IMR-90 (cell line): ENCODE measurements at regions not wholly inside any gene's neighbourhood (a gene's known extent, or its start where the extent isn't known, plus 50 kb on each side); places are given as distances from the start of the nearest gene placed in this dataset.

Experiments used
- ATAC-seq: fragments of 200-7000 bp; cut with Tn5 transposase; 2 replicates; pipeline ENCODE4 v1.9.1; 2020; ENCODE audit warnings: low read depth, mild to moderate bottlenecking, moderate library complexity
- BruUV-seq: library from RNA; stranded (reverse); fragments of 400-500 nt; replicated peaks from 2 replicates; lab custom pipeline; 2021; lab: Mats Ljungman, UMichigan
- CTCF ChIA-PET: fragments of 300-600 bp; formaldehyde crosslinking; extraction: SDS; loops from one replicate; lab custom pipeline; 2021; ENCODE audit warnings: antibody characterized with exemption; lab: Yijun Ruan, JAX
- POLR2A ChIA-PET: fragments of 300-600 bp; sonication (Branson Sonifier 250); formaldehyde crosslinking; loops from one replicate; lab custom pipeline; 2022; ENCODE audit warnings: antibody characterized with exemption; ENCODE audit not compliant: unreplicated experiment; lab: Charles Lee
- DNase-seq: peaks from one replicate; pipeline ENCODE4 v3.0.0; 2013
- H2AFZ ChIP-seq: replicated peaks from 2 replicates; pipeline ENCODE3; 2013; ENCODE audit warnings: low read length, mild to moderate bottlenecking; ENCODE audit not compliant: poor library complexity
- H2AK5ac ChIP-seq: 2 replicates; pipeline ENCODE4 v1.6.1; 2013; ENCODE audit warnings: low read depth, low read length, inconsistent platforms
- H2AK9ac ChIP-seq: replicated peaks from 2 replicates; pipeline ENCODE3; 2013; ENCODE audit warnings: mild to moderate bottlenecking, low read depth, low read length, moderate library complexity; ENCODE audit not compliant: poor library complexity
- H2BK120ac ChIP-seq: 2 replicates; pipeline ENCODE4 v1.6.1; 2013; ENCODE audit warnings: low read depth, low read length, inconsistent platforms
- H2BK15ac ChIP-seq: 3 replicates; pipeline ENCODE4 v1.6.1; 2013; ENCODE audit warnings: low read depth, low read length, inconsistent platforms
- H2BK20ac ChIP-seq: 2 replicates; pipeline ENCODE4 v1.6.1; 2013; ENCODE audit warnings: low read depth, mild to moderate bottlenecking, inconsistent platforms, low read length, moderate library complexity
- H2BK5ac ChIP-seq: 2 replicates; pipeline ENCODE4 v1.6.1; 2013; ENCODE audit warnings: mild to moderate bottlenecking, low read depth, low read length, inconsistent platforms; ENCODE audit not compliant: poor library complexity, severe bottlenecking
- H3K14ac ChIP-seq: replicated peaks from 2 replicates; pipeline ENCODE4 v1.6.1; 2013; ENCODE audit warnings: low read depth, low read length, inconsistent platforms
- H3K18ac ChIP-seq: 2 replicates; pipeline ENCODE4 v1.6.1; 2013; ENCODE audit warnings: low read depth, low read length, control low read depth
- H3K23ac ChIP-seq: 2 replicates; pipeline ENCODE4 v1.6.1; 2013; ENCODE audit warnings: low read depth, low read length, inconsistent platforms
- H3K27ac ChIP-seq: 2 replicates; pipeline ENCODE4 v1.5.1; 2013; ENCODE audit warnings: mild to moderate bottlenecking, control low read depth, low read length; ENCODE audit not compliant: insufficient read depth
- H3K27me3 ChIP-seq: 2 replicates; pipeline ENCODE4 v1.6.1; 2013; ENCODE audit warnings: low read length; ENCODE audit not compliant: control insufficient read depth, insufficient read depth
- H3K36me3 ChIP-seq: 2 replicates; pipeline ENCODE4 v1.6.1; 2013; ENCODE audit warnings: low read length, mixed read lengths; ENCODE audit not compliant: control insufficient read depth, insufficient read depth
- H3K4ac ChIP-seq: 2 replicates; pipeline ENCODE4 v1.6.1; 2013; ENCODE audit warnings: low read depth, low read length, inconsistent platforms
- H3K4me1 ChIP-seq: 2 replicates; pipeline ENCODE4 v1.6.1; 2013; ENCODE audit warnings: low read length, mixed read lengths; ENCODE audit not compliant: control insufficient read depth, insufficient read depth
- H3K4me2 ChIP-seq: 2 replicates; pipeline ENCODE4 v1.6.1; 2013; ENCODE audit warnings: low read depth, mild to moderate bottlenecking, control low read depth, low read length, moderate library complexity
- H3K4me3 ChIP-seq: 2 replicates; pipeline ENCODE4 v1.5.1; 2013; ENCODE audit warnings: low read depth, mild to moderate bottlenecking, control low read depth, low read length, moderate library complexity; ENCODE audit not compliant: insufficient read depth
- H3K56ac ChIP-seq: 2 replicates; pipeline ENCODE4 v1.6.1; 2013; ENCODE audit warnings: low read length, inconsistent platforms; ENCODE audit not compliant: insufficient read depth; ENCODE audit errors: extremely low read depth
- H3K79me1 ChIP-seq, 2 experiments: 2 replicates each; pipeline ENCODE4 v1.6.1; 2013; ENCODE audit warnings: low read length in 2 of 2, inconsistent platforms in 1 of 2, low read depth in 1 of 2
- H3K9ac ChIP-seq: 2 replicates; pipeline ENCODE4 v1.6.1; 2013; ENCODE audit warnings: low read depth, low read length, control low read depth
- H3K9me1 ChIP-seq: 2 replicates; pipeline ENCODE4 v1.6.1; 2013; ENCODE audit warnings: low read length, inconsistent platforms; ENCODE audit not compliant: insufficient read depth
- H3K9me3 ChIP-seq: 2 replicates; pipeline ENCODE4 v1.6.1; 2013; ENCODE audit warnings: low read length; ENCODE audit not compliant: control insufficient read depth, insufficient read depth
- H4K20me1 ChIP-seq: 2 replicates; pipeline ENCODE4 v1.6.1; 2013; ENCODE audit warnings: low read length, inconsistent platforms; ENCODE audit not compliant: insufficient read depth
- H4K5ac ChIP-seq: 2 replicates; pipeline ENCODE4 v1.6.1; 2013; ENCODE audit warnings: mild to moderate bottlenecking, low read depth, low read length, control low read depth
- H4K8ac ChIP-seq, 2 experiments: 2 replicates each; pipeline ENCODE4 v1.6.1; 2013; ENCODE audit warnings: low read depth in 2 of 2, low read length in 2 of 2, control low read depth in 1 of 2, inconsistent platforms in 1 of 2
- H4K91ac ChIP-seq: 2 replicates; pipeline ENCODE4 v1.6.1; 2013; ENCODE audit warnings: low read depth, low read length, inconsistent platforms; ENCODE audit not compliant: insufficient read depth
- BHLHE40 ChIP-seq: fragments of 150-350 bp; IDR thresholded peaks from 2 replicates; pipeline ENCODE4 v1.6.1; 2016; ENCODE audit warnings: mild to moderate bottlenecking, low read depth, low read length
- CEBPB ChIP-seq: IDR thresholded peaks from 2 replicates; pipeline ENCODE4 v1.6.1; 2012; ENCODE audit warnings: low read depth, low read length, improper control_type of control experiment
- CHD1 ChIP-seq: IDR thresholded peaks from 2 replicates; pipeline ENCODE4 v1.6.1; 2012; ENCODE audit warnings: low read depth, low read length, improper control_type of control experiment
- CTCF ChIP-seq: conservative IDR thresholded peaks from 2 replicates; pipeline ENCODE4 v1.5.1; 2012; ENCODE audit warnings: mild to moderate bottlenecking, low read depth, low read length, improper control_type of control experiment
- ELK1 ChIP-seq: fragments of 150-350 bp; IDR thresholded peaks from 2 replicates; pipeline ENCODE4 v1.6.1; 2016; ENCODE audit warnings: low read depth, mild to moderate bottlenecking, low read length, moderate library complexity, borderline replicate concordance
- MAFK ChIP-seq: IDR thresholded peaks from 2 replicates; pipeline ENCODE4 v1.6.1; 2012; ENCODE audit warnings: low read depth, low read length, improper control_type of control experiment
- MXI1 ChIP-seq: IDR thresholded peaks from 2 replicates; pipeline ENCODE4 v1.6.1; 2012; ENCODE audit warnings: low read depth, mild to moderate bottlenecking, low read length, moderate library complexity, borderline replicate concordance
- NFE2L2 ChIP-seq: fragments of 150-350 bp; IDR thresholded peaks from 2 replicates; pipeline ENCODE4 v1.6.1; 2016; ENCODE audit warnings: low read depth, mild to moderate bottlenecking, low read length
- POLR2A ChIP-seq: IDR thresholded peaks from 2 replicates; pipeline ENCODE4 v1.6.1; 2012; ENCODE audit warnings: mild to moderate bottlenecking, low read depth, low read length
- RAD21 ChIP-seq: IDR thresholded peaks from 2 replicates; pipeline ENCODE4 v1.6.1; 2012; ENCODE audit warnings: low read length, improper control_type of control experiment
- RCOR1 ChIP-seq: IDR thresholded peaks from 2 replicates; pipeline ENCODE4 v1.6.1; 2012; ENCODE audit warnings: mild to moderate bottlenecking, low read length, improper control_type of control experiment; ENCODE audit not compliant: insufficient replicate concordance
- SMC3 ChIP-seq: fragments of 150-350 bp; IDR thresholded peaks from 2 replicates; pipeline ENCODE4 v1.6.1; 2016; ENCODE audit warnings: low read depth, mild to moderate bottlenecking, antibody characterized with exemption, low read length, moderate library complexity
- USF2 ChIP-seq: fragments of 150-350 bp; IDR thresholded peaks from 2 replicates; pipeline ENCODE4 v1.6.1; 2017; ENCODE audit warnings: mild to moderate bottlenecking, antibody characterized with exemption, low read length, low read depth
- WGBS, 2 experiments: methylation state at CpG; one replicate each; pipeline versions ENCODE4 v1.1.5 to v1.1.7; 2013; ENCODE audit warnings: missing lambda C conversion rate in 2 of 2; ENCODE audit not compliant: insufficient read length in 1 of 2; ENCODE audit errors: extremely low coverage in 2 of 2; 5-methylcytosine and 5-hydroxymethylcytosine counted together
- dilution Hi-C: fragments of 300-500 bp; cut with HindIII; formaldehyde crosslinking; loops from one replicate; pipeline ENCODE4 v1.14.3; 2018; ENCODE audit warnings: low sequenced_read_pairs; ENCODE audit not compliant: unreplicated experiment
- in situ Hi-C: fragments of 300-500 bp; cut with MboI; formaldehyde crosslinking; loops from 3 replicates; pipeline ENCODE4 v1.14.3; 2019; ENCODE audit warnings: low sequenced_read_pairs, inconsistent platforms, mixed read lengths
- intact Hi-C: fragments of 100-400 bp; cut with micrococcal nuclease; formaldehyde crosslinking; loops from 2 replicates; pipeline ENCODE4 v1.10.0; 2022

DNA sequence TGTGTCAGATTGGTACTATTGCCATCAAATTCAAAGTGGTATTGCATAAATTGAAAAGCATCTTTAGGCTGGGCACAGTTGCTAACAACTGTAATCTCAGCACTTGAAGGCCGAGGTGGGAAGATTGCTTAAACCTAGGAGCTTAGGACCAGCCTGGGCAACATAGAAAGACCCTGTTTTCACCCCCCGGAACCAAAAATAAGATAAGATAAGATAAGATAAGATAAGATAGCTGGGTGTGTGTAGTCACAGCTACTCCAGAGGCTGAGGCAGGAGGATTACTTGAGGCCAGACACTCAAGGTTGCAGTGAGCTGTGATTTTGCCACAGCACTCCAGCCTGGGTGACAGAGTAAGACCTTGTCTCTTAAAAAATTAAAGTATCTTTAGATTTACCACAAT lies 297.9 kb upstream of the SEMA6A start:
- Histone ChIP-seq H2BK5ac (no peak overlapping the region), H3K14ac (no peak overlapping the region), H3K9ac (no peak overlapping the region), H3K18ac (no peak overlapping the region), H2BK120ac (no peak overlapping the region), H3K79me1 (no peaks in the 10 kb centered on the region), H3K4me2 (no peak overlapping the region), H2AFZ (no peak overlapping the region), H3K4me1 (no peaks in the 10 kb centered on the region), H3K27me3 (no peaks in the 10 kb centered on the region), H2BK20ac (no peak overlapping the region), H3K4ac (no peak overlapping the region), H3K9me3 (peaks cover 12% of the 10 kb centered on the region; the same call in 1 of the 2 replicates), H3K23ac (no peak overlapping the region), H3K56ac (no peak overlapping the region), H2BK15ac (no peak overlapping the region), H3K27ac (no peak overlapping the region), H4K20me1 (no peaks in the 10 kb centered on the region), H4K91ac (no peak overlapping the region), H4K8ac (no peak overlapping the region), H3K4me3 (no peak overlapping the region), H4K5ac (no peak overlapping the region), H2AK9ac (no peak overlapping the region), H2AK5ac (no peak overlapping the region), H3K9me1 (no peaks in the 10 kb centered on the region), H3K36me3 (no peaks in the 10 kb centered on the region)
- in situ Hi-C loops: no loop called here
- no TSS peak for BruUV-seq
- DNase-seq (no peak), ATAC-seq (no peak)
- TF ChIP-seq NFE2L2 (no peak), USF2 (no peak), CHD1 (no peak), CEBPB (no peak), SMC3 (no peak), CTCF (no peak), POLR2A (no peak), RCOR1 (no peak), MAFK (no peak), RAD21 (no peak), BHLHE40 (no peak), MXI1 (no peak), ELK1 (no peak)
- dilution Hi-C loops: no loop called here
- intact Hi-C loops: no loop called here
- ChIA-PET POLR2A (no interaction called here), CTCF (no interaction called here)
- no CpG with 5 or more reads among the region's 2 CpGs for WGBS, 2 experiments
